ENCODE measurements at regions not wholly inside any gene's neighbourhood (a gene's known extent, or its start where the extent isn't known, plus 50 kb on each side); places are given as distances from the start of the nearest gene placed in this dataset.

- DNase-seq (ENCODE audit: low read depth, low spot score): no peak
- no peaks in the 10 kb centered on the region; a peak in 1 of 4 replicates for H3K9me3 ChIP-seq (ENCODE audit: control insufficient read depth in 1 of 2, insufficient read depth in 1 of 2, low read depth in 1 of 2, low read length in 2 of 2)
- H3K79me2 ChIP-seq (ENCODE audit: insufficient read depth, low read length): no peaks in the 10 kb centered on the region
- no peak overlapping the region for H3K4me3 ChIP-seq (replicated peaks in 1 of 2; ENCODE audit: low read depth in 1 of 2, low read length in 2 of 2)
- H3K36me3 ChIP-seq (ENCODE audit: control insufficient read depth in 1 of 2, insufficient read depth in 2 of 2, low read length in 2 of 2): no peaks in the 10 kb centered on the region
- H3K27me3 ChIP-seq (ENCODE audit: insufficient read depth, low read length): no peaks in the 10 kb centered on the region
- H4K20me1 ChIP-seq (ENCODE audit: insufficient read depth): no peaks in the 10 kb centered on the region
- H3K9me2 ChIP-seq (ENCODE audit: insufficient read depth): no peaks in the 10 kb centered on the region
- no peak overlapping the region for H3K4me2 ChIP-seq (ENCODE audit: low read length)
- BruUV-seq (replicated peaks): no TSS peak
- RAD21 ChIA-PET (ENCODE audit: low non-redundant PET in 1 of 2, low total read pairs in 2 of 2, uncharacterized antibody in 2 of 2, unreplicated experiment in 2 of 2): no interaction called here
- CTCF ChIA-PET: no interaction called here
- no peak overlapping the region for H3K27ac ChIP-seq (ENCODE audit: low read depth, low read length)
- no peak for ATAC-seq
- TF ChIP-seq CTCF (IDR thresholded peaks at IDR 0.05 in 2 of 3, conservative IDR thresholded peaks at IDR 0.05 in 1 of 3; ENCODE audit: borderline replicate concordance in 1 of 3, insufficient read depth in 1 of 3, low read depth in 2 of 3, low read length in 2 of 3): no peak
- TF ChIP-seq POLR2AphosphoS5 (IDR thresholded peaks at IDR 0.05; ENCODE audit: low read depth, low read length): no peak
- TF ChIP-seq TCF7L2 (IDR thresholded peaks at IDR 0.05; ENCODE audit: borderline replicate concordance, extremely low read depth, insufficient read depth, insufficient read length): no peak
- no peak for TF ChIP-seq EZH2phosphoT487 (IDR thresholded peaks at IDR 0.05; ENCODE audit: borderline replicate concordance)
- POLR2A ChIA-PET: no interaction called here
- no peak overlapping the region for H3K9ac ChIP-seq (ENCODE audit: low read length)
- no peaks in the 10 kb centered on the region for H3K4me1 ChIP-seq (ENCODE audit: control insufficient read depth in 1 of 2, insufficient read depth in 2 of 2, low read length in 2 of 2)
- no peak overlapping the region for H2AFZ ChIP-seq (ENCODE audit: low read depth, low read length, poor library complexity, severe bottlenecking)
- intact Hi-C loops (cut with micrococcal nuclease): no loop called here
Observed at GRCh38 chr9:28190981-28191380, 617.7 kb upstream of the C9orf72 start.

GRCh38 chr9:28197653-28198052, 624.4 kb upstream of the C9orf72 start:
- no TSS peak for BruUV-seq (replicated peaks)
- intact Hi-C loops (cut with micrococcal nuclease): no loop called here
- Histone ChIP-seq H3K27ac (ENCODE audit: low read depth, low read length) (no peak overlapping the region), H3K4me1 (ENCODE audit: control insufficient read depth in 1 of 2, insufficient read depth in 2 of 2, low read length in 2 of 2) (no peaks in the 10 kb centered on the region), H3K36me3 (ENCODE audit: control insufficient read depth in 1 of 2, insufficient read depth in 2 of 2, low read length in 2 of 2) (no peaks in the 10 kb centered on the region), H3K4me3 (replicated peaks in 1 of 2; ENCODE audit: low read depth in 1 of 2, low read length in 2 of 2) (no peak overlapping the region), H3K4me2 (ENCODE audit: low read length) (no peak overlapping the region), H3K27me3 (ENCODE audit: insufficient read depth, low read length) (no peaks in the 10 kb centered on the region), H4K20me1 (ENCODE audit: insufficient read depth) (no peaks in the 10 kb centered on the region), H3K79me2 (ENCODE audit: insufficient read depth, low read length) (no peaks in the 10 kb centered on the region), H3K9me3 (ENCODE audit: control insufficient read depth in 1 of 2, insufficient read depth in 1 of 2, low read depth in 1 of 2, low read length in 2 of 2) (peaks cover 0 to 4% of the 10 kb centered on the region in 2 experiments; a peak in 1 of 4 replicates), H3K9me2 (ENCODE audit: insufficient read depth) (no peaks in the 10 kb centered on the region), H3K9ac (ENCODE audit: low read length) (no peak overlapping the region), H2AFZ (ENCODE audit: low read depth, low read length, poor library complexity, severe bottlenecking) (no peak overlapping the region)
- no peak for DNase-seq (ENCODE audit: low read depth, low spot score)
- CTCF ChIA-PET: no interaction called here
- ATAC-seq: no peak
- RAD21 ChIA-PET (ENCODE audit: low non-redundant PET in 1 of 2, low total read pairs in 2 of 2, uncharacterized antibody in 2 of 2, unreplicated experiment in 2 of 2): no interaction called here
- POLR2A ChIA-PET: no interaction called here
- TF ChIP-seq POLR2AphosphoS5 (IDR thresholded peaks at IDR 0.05; ENCODE audit: low read depth, low read length) (no peak), REST (IDR thresholded peaks at IDR 0.05; ENCODE audit: low read depth) (no peak), SIN3A (IDR thresholded peaks at IDR 0.05; ENCODE audit: low read depth) (no peak), CTCF (IDR thresholded peaks at IDR 0.05 in 2 of 3, conservative IDR thresholded peaks at IDR 0.05 in 1 of 3; ENCODE audit: borderline replicate concordance in 1 of 3, insufficient read depth in 1 of 3, low read depth in 2 of 3, low read length in 2 of 3) (no peak), EGR1 (IDR thresholded peaks at IDR 0.05; ENCODE audit: low read depth) (no peak), ELF1 (IDR thresholded peaks at IDR 0.05; ENCODE audit: borderline replicate concordance, low read depth) (no peak), SRF (IDR thresholded peaks at IDR 0.05; ENCODE audit: low read depth) (no peak), JUND (IDR thresholded peaks at IDR 0.05) (no peak), CBX3 (IDR thresholded peaks at IDR 0.05; ENCODE audit: low read depth) (no peak)
- TF ChIP-seq, protein P1, sequence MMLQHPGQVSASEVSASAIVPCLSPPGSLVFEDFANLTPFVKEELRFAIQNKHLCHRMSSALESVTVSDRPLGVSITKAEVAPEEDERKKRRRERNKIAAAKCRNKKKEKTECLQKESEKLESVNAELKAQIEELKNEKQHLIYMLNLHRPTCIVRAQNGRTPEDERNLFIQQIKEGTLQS (IDR thresholded peaks at IDR 0.05): no peak
